GM12865 (cell line): ENCODE measurements at regions not wholly inside any gene's neighbourhood (a gene's known extent, or its start where the extent isn't known, plus 50 kb on each side); places are given as distances from the start of the nearest gene placed in this dataset.
A peak's percentile ranks its signal among the peaks of the same experiment; 100 is the strongest.

Experiments
- DNase-seq: peaks from one replicate; pipeline ENCODE4 v3.0.0; 2010; ENCODE audit warnings: low read depth
- H3K4me3 ChIP-seq: 2 replicates; pipeline ENCODE4 v1.5.1; 2011; ENCODE audit warnings: mild to moderate bottlenecking, low read depth, low read length, control low read depth
- TF ChIP-seq, protein P1 (sequence below): IDR thresholded peaks from 2 replicates; pipeline ENCODE4 v1.5.1; 2011; ENCODE audit warnings: low read length, control low read depth, low read depth, inconsistent platforms; ENCODE audit not compliant: insufficient read depth; ENCODE audit errors: missing control alignments

DNA sequence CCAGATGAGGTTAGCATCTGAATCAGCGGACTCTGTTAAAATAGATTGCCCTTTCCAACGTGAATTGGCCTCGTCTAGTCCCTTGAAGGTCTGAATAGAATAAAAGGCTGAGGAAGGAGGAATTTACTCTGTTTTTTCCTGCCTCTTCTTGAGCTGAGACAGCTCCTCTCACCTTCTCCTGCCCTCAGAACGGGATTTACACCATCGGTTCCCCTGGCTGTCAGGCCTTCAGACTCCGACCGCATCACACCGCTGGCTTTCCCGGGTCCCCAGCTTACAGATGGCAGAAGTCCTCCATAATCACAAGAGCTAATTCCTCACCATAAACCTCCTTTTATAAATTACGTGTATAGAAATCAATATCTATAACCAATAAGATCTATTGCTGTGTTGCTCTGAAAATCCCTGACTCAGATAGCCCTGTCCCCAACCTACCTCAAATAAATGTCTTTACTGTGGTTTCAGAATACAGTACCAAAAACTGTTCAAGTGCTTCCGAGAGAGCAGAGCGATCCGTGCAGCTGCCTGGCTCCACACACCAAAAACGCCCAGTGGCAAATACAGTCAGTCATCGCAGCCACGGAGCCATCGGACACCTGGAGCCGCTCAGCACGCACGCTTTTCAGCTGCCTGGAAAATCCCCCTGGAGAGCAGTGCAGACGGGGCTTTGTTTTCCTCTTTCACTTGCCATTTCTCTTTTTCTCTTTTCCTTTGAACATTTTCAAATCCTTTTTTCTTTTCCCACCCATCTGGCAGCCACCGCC lies 196.9 kb downstream of the NRP2 start:
- no peak overlapping the region for H3K4me3 ChIP-seq
- DNase-seq: no peak
- TF ChIP-seq, protein P1, sequence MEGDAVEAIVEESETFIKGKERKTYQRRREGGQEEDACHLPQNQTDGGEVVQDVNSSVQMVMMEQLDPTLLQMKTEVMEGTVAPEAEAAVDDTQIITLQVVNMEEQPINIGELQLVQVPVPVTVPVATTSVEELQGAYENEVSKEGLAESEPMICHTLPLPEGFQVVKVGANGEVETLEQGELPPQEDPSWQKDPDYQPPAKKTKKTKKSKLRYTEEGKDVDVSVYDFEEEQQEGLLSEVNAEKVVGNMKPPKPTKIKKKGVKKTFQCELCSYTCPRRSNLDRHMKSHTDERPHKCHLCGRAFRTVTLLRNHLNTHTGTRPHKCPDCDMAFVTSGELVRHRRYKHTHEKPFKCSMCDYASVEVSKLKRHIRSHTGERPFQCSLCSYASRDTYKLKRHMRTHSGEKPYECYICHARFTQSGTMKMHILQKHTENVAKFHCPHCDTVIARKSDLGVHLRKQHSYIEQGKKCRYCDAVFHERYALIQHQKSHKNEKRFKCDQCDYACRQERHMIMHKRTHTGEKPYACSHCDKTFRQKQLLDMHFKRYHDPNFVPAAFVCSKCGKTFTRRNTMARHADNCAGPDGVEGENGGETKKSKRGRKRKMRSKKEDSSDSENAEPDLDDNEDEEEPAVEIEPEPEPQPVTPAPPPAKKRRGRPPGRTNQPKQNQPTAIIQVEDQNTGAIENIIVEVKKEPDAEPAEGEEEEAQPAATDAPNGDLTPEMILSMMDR: no peak

DNA sequence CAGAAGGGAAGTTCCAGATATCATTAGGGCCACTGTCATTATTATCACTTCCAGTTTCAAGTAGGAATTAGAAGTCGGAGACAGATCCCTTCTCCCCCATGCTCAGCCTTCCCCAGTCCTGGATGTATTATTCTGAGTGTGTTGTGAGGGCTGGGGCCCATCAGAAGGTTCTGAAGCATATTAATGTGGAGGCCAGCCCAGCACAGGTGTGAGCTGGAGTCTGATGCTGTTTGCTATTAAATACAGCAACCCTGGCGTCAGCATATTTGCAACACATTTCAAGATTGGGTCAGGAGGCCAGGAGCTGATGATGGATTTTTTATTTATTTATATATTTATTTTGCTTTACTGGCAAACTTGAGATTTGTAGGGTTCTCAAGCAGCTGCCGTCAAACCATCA lies 195.2 kb downstream of the NRP2 start:
- TF ChIP-seq, protein P1: no peak
- no peak overlapping the region for H3K4me3 ChIP-seq
- no peak for DNase-seq

DNA sequence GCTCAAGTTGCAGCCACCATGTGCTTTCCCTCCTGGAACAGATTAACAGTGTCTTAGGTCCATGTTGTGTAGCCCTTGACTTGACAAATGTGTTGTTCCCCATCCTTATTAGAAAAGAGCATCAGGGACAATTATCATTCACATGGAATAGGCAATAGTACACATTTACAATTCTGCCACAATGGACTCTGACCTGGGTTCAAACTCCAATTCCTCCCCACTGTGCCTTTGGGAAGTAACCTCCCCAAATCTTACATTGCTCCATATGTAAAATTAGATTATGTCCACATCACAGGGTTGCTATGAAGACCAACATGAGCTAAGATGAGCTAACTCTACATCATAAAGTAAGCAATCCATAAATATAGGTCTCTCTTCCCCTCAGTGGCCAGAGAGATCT lies 193.8 kb downstream of the NRP2 start:
- TF ChIP-seq, protein P1: no peak
- DNase-seq: no peak
- no peak overlapping the region for H3K4me3 ChIP-seq

DNA sequence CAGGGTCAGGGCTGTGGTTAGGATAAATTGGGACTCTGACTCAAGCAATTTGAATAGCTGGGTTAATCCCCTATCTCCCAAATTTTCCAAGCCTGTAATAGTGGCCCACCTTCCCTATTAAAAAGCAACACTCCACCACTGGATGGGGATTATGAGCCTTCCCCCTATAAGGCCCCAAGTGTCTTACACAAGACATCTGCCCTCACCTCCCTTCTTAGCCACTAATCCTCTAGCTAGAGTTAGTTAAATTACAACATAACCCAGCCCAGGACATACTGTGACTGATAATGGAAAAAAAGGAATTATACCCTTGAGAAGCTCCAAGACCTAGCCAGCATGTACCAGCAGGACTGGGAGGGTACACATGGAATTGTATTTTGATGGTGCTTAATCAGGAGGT lies 190.4 kb downstream of the NRP2 start:
- TF ChIP-seq, protein P1: no peak
- no peak for DNase-seq

DNA sequence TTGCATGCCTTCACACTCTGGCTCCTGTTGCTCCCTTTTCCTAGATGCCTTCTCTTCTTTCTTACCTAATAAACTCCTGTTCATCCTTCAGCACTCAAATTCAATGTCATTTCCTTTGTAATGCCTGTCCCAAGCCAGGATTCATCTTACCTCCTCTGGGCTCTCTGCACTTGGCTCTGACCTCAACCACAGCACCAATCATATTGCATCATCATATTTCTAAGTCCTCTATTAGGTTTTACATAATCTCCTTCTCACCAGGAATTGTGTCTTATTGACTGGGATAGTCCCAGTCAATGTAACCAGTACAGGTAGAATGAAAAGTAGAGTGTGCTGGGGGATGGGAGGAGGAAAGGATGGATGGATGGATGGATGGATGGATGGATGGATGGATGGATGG lies 187.1 kb downstream of the NRP2 start:
- TF ChIP-seq, protein P1: no peak
- no peak for DNase-seq

More for the DNA sequence above, 190.4 kb downstream of the NRP2 start:
- H3K4me3 ChIP-seq: no peak overlapping the region

DNA sequence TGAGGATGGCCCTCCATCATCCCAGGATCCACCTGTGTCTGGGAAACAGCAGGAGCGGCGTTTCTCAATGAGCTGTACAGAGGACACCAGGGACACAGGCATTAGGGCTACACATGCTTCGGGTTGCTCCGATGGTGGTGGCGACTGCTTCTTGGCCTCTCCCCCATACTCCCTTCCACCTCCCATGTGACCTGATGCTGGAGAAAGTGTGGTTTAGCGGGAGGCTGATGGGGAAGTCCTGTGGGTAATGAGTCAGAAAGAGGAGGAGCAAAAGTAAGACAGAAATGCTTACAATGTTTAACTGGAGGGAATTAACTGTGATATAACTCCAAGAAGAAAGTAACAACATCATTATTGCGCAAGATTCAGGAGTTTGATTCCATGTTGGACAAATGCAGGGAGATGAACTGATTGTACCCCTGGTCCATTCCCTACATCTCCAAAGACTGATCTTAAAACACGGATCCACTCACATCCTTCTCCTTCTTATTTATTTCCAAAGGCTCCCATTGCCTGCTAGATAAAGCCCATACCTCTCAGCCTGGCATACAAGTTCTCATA lies 186.6 kb downstream of the NRP2 start:
- TF ChIP-seq, protein P1: no peak
- H3K4me3 ChIP-seq: no peak overlapping the region
- DNase-seq: peak; percentile 38

More for the DNA sequence above, 187.1 kb downstream of the NRP2 start:
- no peak overlapping the region for H3K4me3 ChIP-seq

DNA sequence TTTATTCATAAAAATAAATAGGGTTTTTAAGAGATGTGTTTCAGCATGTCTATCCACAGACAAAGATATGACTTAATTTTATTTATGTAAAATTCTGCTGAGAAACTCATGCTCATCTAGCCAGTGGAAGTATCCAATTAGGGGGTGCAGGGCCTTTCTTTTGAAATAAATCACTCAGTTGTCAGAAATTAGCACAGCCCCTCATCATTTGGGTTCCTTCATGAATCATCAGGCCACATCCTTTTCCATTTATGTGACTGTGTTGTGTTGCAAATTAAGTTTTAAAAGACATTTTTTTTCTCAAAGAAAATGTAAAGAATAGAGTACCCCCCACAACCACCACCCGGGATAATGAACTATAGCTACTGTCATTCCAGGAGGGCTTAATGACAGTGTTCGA lies 185.8 kb downstream of the NRP2 start:
- DNase-seq: no peak
- no peak overlapping the region for H3K4me3 ChIP-seq
- TF ChIP-seq, protein P1: no peak
